T-helper 2 cell treated with Interferon-gamma antibody and Interleukin-4, amounts not matched to agents 5 μg/mL and 100 μg/mL, for 36 hours (primary cell): ENCODE measurements at regions not wholly inside any gene's neighbourhood (a gene's known extent, or its start where the extent isn't known, plus 50 kb on each side); places are given as distances from the start of the nearest gene placed in this dataset.

Experiments
- DNase-seq: peaks from one replicate; pipeline ENCODE4 v3.0.0; 2021; ENCODE audit warnings: low spot score
- H3K27ac Mint-ChIP-seq: one replicate; pipeline ENCODE4 v1.8.0; 2021; ENCODE audit warnings: mild to moderate bottlenecking, mixed read lengths
- H3K27me3 Mint-ChIP-seq: one replicate; pipeline ENCODE4 v1.8.0; 2021; ENCODE audit warnings: low read depth, mixed read lengths
- H3K36me3 Mint-ChIP-seq: one replicate; pipeline ENCODE4 v1.8.0; 2021; ENCODE audit warnings: low read depth, mixed read lengths
- H3K4me1 Mint-ChIP-seq: one replicate; pipeline ENCODE4 v1.8.0; 2021; ENCODE audit warnings: low read depth, mixed read lengths
- H3K4me3 Mint-ChIP-seq: one replicate; pipeline ENCODE4 v1.8.0; 2022; ENCODE audit warnings: mild to moderate bottlenecking, moderate library complexity, mixed read lengths
- H3K9me3 Mint-ChIP-seq: one replicate; pipeline ENCODE4 v1.8.0; 2021; ENCODE audit warnings: mixed read lengths

GRCh38 chr20:22466447-22467171 is 117.8 kb downstream of the FOXA2 start:
- Mint-ChIP-seq H3K36me3 (no peaks in the 10 kb centered on the region), H3K9me3 (peaks cover under 1% of the 10 kb centered on the region), H3K27ac (no peak overlapping the region)

GRCh38 chr20:22465622-22466446 is 118.5 kb downstream of the FOXA2 start:
- Mint-ChIP-seq H3K4me3 (no peak overlapping the region), H3K36me3 (no peaks in the 10 kb centered on the region), H3K9me3 (no peaks in the 10 kb centered on the region), H3K4me1 (no peaks in the 10 kb centered on the region), H3K27me3 (no peaks in the 10 kb centered on the region), H3K27ac (no peak overlapping the region)
- no peak for DNase-seq

More at GRCh38 chr20:22466447-22467171, 117.8 kb downstream of the FOXA2 start:
- Mint-ChIP-seq H3K4me1 (no peaks in the 10 kb centered on the region), H3K4me3 (no peak overlapping the region), H3K27me3 (no peaks in the 10 kb centered on the region)
- DNase-seq, result no peak

DNA sequence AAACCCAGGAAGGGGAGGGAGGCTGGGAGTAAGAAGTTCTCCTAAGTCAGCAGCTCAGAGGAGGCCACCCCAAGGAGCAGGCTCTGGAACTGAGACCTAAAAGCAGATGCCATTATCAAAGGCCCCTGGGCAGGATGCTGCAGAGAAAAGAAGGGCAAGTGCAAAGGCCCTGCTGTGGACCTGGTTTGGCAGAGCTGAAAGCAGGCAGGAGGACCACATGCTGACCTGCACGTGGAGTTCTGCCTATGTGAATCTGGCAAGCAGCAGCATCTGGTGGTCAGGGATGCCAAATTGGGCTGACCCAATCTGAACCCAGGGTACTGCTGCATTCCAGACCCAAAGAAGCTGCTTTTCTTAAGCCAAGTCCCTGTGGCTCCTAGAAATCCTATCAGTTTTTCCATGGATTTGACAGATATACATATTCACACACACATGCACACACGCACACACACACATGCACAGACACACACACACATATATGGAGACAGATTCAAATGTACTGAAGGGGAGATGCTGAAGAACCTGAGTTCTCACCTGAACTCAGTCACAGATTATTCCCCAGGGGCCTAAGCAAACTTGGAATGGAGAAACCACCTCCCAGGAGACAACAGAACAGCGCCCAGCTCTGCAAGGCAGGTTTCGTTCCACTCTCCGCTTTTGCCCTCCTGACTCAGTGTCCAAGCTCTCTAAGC is 119.9 kb downstream of the FOXA2 start:
- no peaks in the 10 kb centered on the region for H3K27me3 Mint-ChIP-seq
- no peak overlapping the region for H3K4me3 Mint-ChIP-seq
- no peaks in the 10 kb centered on the region for H3K9me3 Mint-ChIP-seq
- no peak overlapping the region for H3K27ac Mint-ChIP-seq
- no peaks in the 10 kb centered on the region for H3K36me3 Mint-ChIP-seq
- no peak for DNase-seq
- H3K4me1 Mint-ChIP-seq, result no peaks in the 10 kb centered on the region

- H3K27ac Mint-ChIP-seq, result no peak overlapping the region
- no peak overlapping the region for H3K4me3 Mint-ChIP-seq
- H3K9me3 Mint-ChIP-seq, result no peaks in the 10 kb centered on the region
- no peak for DNase-seq
- H3K27me3 Mint-ChIP-seq, result no peaks in the 10 kb centered on the region
- H3K4me1 Mint-ChIP-seq, result no peaks in the 10 kb centered on the region
- no peaks in the 10 kb centered on the region for H3K36me3 Mint-ChIP-seq
Measured at GRCh38 chr20:22462975-22463914, 121.1 kb downstream of the FOXA2 start.

DNA sequence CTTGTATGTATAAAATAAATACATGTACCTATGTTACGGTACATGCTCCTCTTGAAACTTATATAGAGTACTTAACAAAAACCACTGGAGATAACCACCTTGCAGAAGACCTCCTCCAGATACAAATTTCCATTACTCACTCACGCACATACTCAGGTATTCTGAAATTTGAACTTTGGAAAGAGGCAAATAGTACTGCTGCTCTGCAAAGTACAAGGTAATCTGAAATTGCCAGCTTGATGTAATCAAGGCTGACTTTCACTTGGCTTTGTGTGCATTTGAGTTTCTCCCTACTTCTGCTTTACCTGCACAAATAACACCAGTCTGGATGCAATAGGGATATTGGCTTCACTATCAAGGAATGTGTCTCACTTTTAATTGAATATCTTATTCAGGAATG is 123.6 kb downstream of the FOXA2 start:
- Mint-ChIP-seq H3K27ac (no peak overlapping the region), H3K4me1 (no peaks in the 10 kb centered on the region), H3K4me3 (no peak overlapping the region), H3K9me3 (no peaks in the 10 kb centered on the region), H3K27me3 (no peaks in the 10 kb centered on the region), H3K36me3 (no peaks in the 10 kb centered on the region)
- DNase-seq, result no peak

DNA sequence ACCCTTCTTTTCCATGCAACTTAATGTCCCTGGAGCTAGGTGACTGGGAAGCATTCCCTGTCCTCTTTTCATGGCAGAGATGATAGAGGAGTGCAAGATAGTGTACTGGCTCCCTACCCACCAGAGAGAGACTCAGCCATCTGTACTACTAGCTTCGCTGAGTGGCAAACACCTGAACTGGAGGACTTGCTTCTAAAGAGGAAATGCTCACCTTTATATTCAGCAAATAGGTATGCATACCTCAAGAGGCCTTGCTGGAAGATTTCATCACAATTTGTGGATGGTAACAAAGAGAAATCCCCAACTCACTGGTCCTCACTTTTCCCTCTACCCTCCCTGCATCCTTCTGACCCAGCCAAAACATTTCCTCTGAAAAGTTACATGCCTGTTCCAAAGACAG is 124.1 kb downstream of the FOXA2 start:
- H3K27me3 Mint-ChIP-seq, result no peaks in the 10 kb centered on the region
- no peak overlapping the region for H3K4me3 Mint-ChIP-seq
- no peak overlapping the region for H3K27ac Mint-ChIP-seq
- DNase-seq, result no peak
- H3K9me3 Mint-ChIP-seq, result no peaks in the 10 kb centered on the region
- H3K4me1 Mint-ChIP-seq, result no peaks in the 10 kb centered on the region
- no peaks in the 10 kb centered on the region for H3K36me3 Mint-ChIP-seq

DNA sequence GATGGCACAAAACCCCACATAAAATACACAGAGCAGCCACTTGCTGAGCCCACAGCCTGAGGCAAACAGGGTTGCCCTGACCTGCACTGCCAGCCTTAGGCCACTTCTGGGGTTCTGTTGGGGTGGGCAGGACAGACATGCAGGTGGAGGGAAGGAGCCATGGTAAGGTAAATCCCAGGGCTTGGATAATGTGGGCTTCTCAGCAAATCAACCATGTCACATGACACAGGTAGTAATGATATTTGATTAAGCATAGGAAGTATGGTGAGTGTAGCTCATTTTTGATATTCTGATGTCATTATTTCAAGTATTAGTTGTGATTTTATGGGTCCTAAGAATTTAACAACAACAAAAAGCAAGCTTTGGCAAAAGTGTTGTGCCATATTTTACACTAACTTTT is 124.6 kb downstream of the FOXA2 start:
- no peaks in the 10 kb centered on the region for H3K36me3 Mint-ChIP-seq
- no peaks in the 10 kb centered on the region for H3K4me1 Mint-ChIP-seq
- H3K27me3 Mint-ChIP-seq, result no peaks in the 10 kb centered on the region
- no peaks in the 10 kb centered on the region for H3K9me3 Mint-ChIP-seq
- no peak overlapping the region for H3K4me3 Mint-ChIP-seq
- no peak for DNase-seq
- no peak overlapping the region for H3K27ac Mint-ChIP-seq

- Mint-ChIP-seq H3K27ac (no peak overlapping the region), H3K9me3 (no peaks in the 10 kb centered on the region), H3K4me3 (no peak overlapping the region), H3K36me3 (no peaks in the 10 kb centered on the region), H3K27me3 (no peaks in the 10 kb centered on the region), H3K4me1 (no peaks in the 10 kb centered on the region)
- no peak for DNase-seq
Measured at GRCh38 chr20:22456109-22456508, 128.3 kb downstream of the FOXA2 start.

GRCh38 chr20:22455259-22455658 is 129.1 kb downstream of the FOXA2 start:
- H3K4me3 Mint-ChIP-seq, result no peak overlapping the region
- H3K4me1 Mint-ChIP-seq, result no peaks in the 10 kb centered on the region
- H3K36me3 Mint-ChIP-seq, result no peaks in the 10 kb centered on the region
- H3K27me3 Mint-ChIP-seq, result no peaks in the 10 kb centered on the region
- no peaks in the 10 kb centered on the region for H3K9me3 Mint-ChIP-seq
- H3K27ac Mint-ChIP-seq, result no peak overlapping the region
- no peak for DNase-seq

DNA sequence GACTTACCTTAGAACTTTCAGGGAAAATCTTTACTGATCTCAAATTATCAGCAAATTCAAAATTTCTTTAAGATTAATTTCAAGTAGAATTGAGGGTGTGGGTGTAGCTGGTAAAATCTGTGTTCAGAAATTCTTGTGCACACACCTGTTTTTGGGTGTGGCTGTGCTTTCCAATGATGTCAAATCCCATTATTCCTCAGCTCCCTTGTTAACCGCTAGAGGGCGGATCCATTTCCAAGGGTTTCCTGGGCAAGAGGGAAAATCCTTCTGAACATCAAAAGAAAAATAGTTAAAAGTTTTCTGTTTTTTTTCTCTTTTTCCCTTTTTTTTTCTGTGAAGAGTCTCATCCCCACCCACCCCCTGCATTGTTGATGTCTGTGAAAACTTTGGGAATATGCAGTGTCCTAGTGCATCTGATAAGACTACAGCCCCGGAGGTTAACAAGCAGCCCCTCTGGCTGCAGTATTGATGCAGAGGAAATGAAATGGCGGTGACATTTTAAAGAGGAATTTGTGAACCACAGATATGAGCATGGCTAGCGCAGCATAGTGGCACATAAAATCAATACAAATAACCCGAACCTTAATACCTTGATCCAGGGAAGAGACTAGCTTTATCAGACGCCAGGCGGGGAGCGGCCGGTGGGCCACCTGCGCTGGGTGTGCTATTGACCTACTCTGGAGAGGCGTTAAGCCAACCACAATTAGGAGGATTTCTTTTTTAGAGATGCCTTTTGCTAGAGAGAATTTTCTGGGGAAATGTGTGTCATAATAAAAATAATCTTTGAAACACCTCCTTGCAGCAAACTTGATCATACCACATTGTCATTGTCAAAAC is 130.9 kb downstream of the FOXA2 start:
- DNase-seq, result no peak
- no peaks in the 10 kb centered on the region for H3K27me3 Mint-ChIP-seq
- H3K27ac Mint-ChIP-seq, result no peak overlapping the region
- H3K4me3 Mint-ChIP-seq, result no peak overlapping the region
- H3K36me3 Mint-ChIP-seq, result no peaks in the 10 kb centered on the region
- H3K4me1 Mint-ChIP-seq, result no peaks in the 10 kb centered on the region
- no peaks in the 10 kb centered on the region for H3K9me3 Mint-ChIP-seq

DNA sequence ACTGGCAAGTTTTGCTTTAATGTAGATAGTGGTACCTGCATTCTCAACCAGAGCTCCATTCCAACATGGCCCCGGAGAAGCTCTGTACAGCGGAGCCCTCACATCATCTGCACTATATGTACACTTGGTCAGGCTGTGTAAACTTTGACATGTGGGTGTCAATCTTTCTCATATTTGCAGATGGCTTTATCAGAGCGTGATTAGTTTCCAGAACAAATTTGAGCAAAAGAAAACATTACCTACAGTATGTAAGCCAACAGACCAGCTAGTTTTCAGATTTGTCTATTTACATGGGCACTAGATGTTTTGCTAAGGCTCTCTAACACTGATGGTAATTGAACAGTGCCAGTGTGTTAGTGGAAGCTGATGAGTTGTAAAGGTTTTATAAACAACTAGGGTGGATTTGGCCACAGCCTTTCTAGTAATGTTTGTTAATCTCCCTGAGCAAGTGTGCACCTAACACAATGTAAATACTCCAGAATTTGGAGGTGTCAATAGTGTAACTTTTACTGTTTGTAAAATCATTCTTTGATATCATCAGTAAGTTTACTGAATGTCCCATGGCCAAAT is 131.8 kb downstream of the FOXA2 start:
- H3K9me3 Mint-ChIP-seq, result no peaks in the 10 kb centered on the region
- H3K4me1 Mint-ChIP-seq, result no peaks in the 10 kb centered on the region
- H3K36me3 Mint-ChIP-seq, result no peaks in the 10 kb centered on the region
- H3K4me3 Mint-ChIP-seq, result no peak overlapping the region
- no peak overlapping the region for H3K27ac Mint-ChIP-seq
- H3K27me3 Mint-ChIP-seq, result no peaks in the 10 kb centered on the region
- no peak for DNase-seq

GRCh38 chr20:22450537-22450936 is 133.8 kb downstream of the FOXA2 start:
- no peak for DNase-seq
- Mint-ChIP-seq H3K9me3 (no peaks in the 10 kb centered on the region), H3K4me3 (no peak overlapping the region), H3K36me3 (no peaks in the 10 kb centered on the region), H3K27ac (no peak overlapping the region), H3K27me3 (no peaks in the 10 kb centered on the region), H3K4me1 (no peaks in the 10 kb centered on the region)
